Tibial nerve (tissue), 4 donors: ENCODE measurements at regions not wholly inside any gene's neighbourhood (a gene's known extent, or its start where the extent isn't known, plus 50 kb on each side); places are given as distances from the start of the nearest gene placed in this dataset.

ENCODE experiments used
- DNase-seq, 2 donors: peaks; one replicate each; pipeline ENCODE4 v3.0.0-alpha.2; 2019; ENCODE audit warnings: low spot score in 2 of 2
- H3K27ac ChIP-seq, 4 donors: fragments of 200-600 bp; sonication (generic) in 3 of 4; one replicate each; pipeline ENCODE4 v1.5.1; 2017 to 2019; ENCODE audit warnings: mild to moderate bottlenecking in 1 of 4
- H3K27me3 ChIP-seq, 2 donors: fragments of 200-600 bp; sonication (generic) in 1 of 2; one replicate each; pipeline versions ENCODE4 v1.5.1 to v1.6.0; 2017 to 2019
- H3K36me3 ChIP-seq, 3 donors: fragments of 200-600 bp; sonication (generic); one replicate each; pipeline ENCODE4 v1.5.1; 2018 to 2019
- H3K4me1 ChIP-seq, 4 donors: fragments of 200-600 bp; sonication (generic) in 3 of 4; one replicate each; pipeline ENCODE4 v1.5.1; 2017 to 2019
- H3K4me3 ChIP-seq, 4 donors: fragments of 200-600 bp; sonication (generic) in 3 of 4; one replicate each; pipeline ENCODE4 v1.5.1; 2017 to 2019; ENCODE audit warnings: mild to moderate bottlenecking in 1 of 4, moderate library complexity in 1 of 4
- H3K9me3 ChIP-seq, 4 donors: fragments of 200-600 bp; sonication (generic) in 3 of 4; one replicate each; pipeline ENCODE4 v1.5.1; 2017 to 2019
- EP300 ChIP-seq, 2 donors: sonication (generic); formaldehyde crosslinking; IDR thresholded peaks; one replicate each; pipeline ENCODE4 v1.6.1; 2017; ENCODE audit warnings: antibody characterized with exemption in 2 of 2, mild to moderate bottlenecking in 1 of 2
- POLR2A ChIP-seq, 2 donors: fragments of 450-650 bp; IDR thresholded peaks; one replicate each; pipeline ENCODE4 v1.6.1; 2017; ENCODE audit warnings: antibody characterized with exemption in 2 of 2, mild to moderate bottlenecking in 2 of 2, moderate library complexity in 2 of 2
- WGBS, 2 donors: methylation state at CpG; one replicate each; pipeline ENCODE4 v1.1.5; 2018; 5-methylcytosine and 5-hydroxymethylcytosine counted together
- TF ChIP-seq, protein P1 (sequence below), 5 experiments: fragments of 200-600 bp in 3 of 5; fragments of 450-650 bp in 2 of 5; sonication (generic) in 3 of 5; IDR thresholded peaks; one replicate each; pipeline ENCODE4 v1.5.1; 2016 to 2019; ENCODE audit warnings: antibody characterized with exemption in 5 of 5, mild to moderate bottlenecking in 3 of 5, moderate library complexity in 2 of 5

DNA sequence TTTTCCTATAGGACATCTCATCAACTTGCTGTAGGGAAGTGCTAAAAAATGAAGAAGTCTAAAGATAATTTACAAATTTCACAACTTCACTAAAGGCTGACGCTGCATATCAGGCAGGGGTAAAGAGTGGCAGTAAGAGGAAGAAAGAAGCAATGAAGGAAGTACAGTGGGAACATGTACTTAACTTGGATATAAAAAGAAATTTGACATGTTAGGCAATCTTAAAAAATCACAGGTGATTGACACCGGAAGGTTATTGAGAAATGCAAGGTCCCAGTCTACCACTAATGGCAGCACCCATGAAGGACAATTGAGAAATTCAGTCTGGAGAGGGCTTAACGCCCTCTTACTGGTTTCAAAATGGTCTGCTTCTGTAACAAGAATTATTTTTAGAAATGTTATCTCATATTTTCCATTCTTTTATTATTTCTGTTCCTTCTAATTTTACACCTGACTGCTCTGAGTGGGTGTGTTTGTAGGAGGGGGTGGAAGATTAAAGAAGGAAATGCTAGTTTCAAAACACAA is 358.1 kb downstream of the KCNJ2 start:
- H3K4me3 ChIP-seq = no peak overlapping the region
- H3K4me1 ChIP-seq = no peaks in the 10 kb centered on the region
- no peak overlapping the region for H3K27ac ChIP-seq
- no peaks in the 10 kb centered on the region for H3K36me3 ChIP-seq
- TF ChIP-seq EP300 (IDR thresholded peaks at IDR 0.05) (peak in 1 of 2 donors; percentile 76), POLR2A (IDR thresholded peaks at IDR 0.05) (no peak)
- TF ChIP-seq, protein P1, sequence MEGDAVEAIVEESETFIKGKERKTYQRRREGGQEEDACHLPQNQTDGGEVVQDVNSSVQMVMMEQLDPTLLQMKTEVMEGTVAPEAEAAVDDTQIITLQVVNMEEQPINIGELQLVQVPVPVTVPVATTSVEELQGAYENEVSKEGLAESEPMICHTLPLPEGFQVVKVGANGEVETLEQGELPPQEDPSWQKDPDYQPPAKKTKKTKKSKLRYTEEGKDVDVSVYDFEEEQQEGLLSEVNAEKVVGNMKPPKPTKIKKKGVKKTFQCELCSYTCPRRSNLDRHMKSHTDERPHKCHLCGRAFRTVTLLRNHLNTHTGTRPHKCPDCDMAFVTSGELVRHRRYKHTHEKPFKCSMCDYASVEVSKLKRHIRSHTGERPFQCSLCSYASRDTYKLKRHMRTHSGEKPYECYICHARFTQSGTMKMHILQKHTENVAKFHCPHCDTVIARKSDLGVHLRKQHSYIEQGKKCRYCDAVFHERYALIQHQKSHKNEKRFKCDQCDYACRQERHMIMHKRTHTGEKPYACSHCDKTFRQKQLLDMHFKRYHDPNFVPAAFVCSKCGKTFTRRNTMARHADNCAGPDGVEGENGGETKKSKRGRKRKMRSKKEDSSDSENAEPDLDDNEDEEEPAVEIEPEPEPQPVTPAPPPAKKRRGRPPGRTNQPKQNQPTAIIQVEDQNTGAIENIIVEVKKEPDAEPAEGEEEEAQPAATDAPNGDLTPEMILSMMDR (IDR thresholded peaks at IDR 0.05) = no peak
- no peak for DNase-seq
- WGBS, 2 donors = 79 to 84% methylated on average over 3 of the region's 3 CpGs
- no peaks in the 10 kb centered on the region for H3K27me3 ChIP-seq
- H3K9me3 ChIP-seq = no peaks in the 10 kb centered on the region

DNA sequence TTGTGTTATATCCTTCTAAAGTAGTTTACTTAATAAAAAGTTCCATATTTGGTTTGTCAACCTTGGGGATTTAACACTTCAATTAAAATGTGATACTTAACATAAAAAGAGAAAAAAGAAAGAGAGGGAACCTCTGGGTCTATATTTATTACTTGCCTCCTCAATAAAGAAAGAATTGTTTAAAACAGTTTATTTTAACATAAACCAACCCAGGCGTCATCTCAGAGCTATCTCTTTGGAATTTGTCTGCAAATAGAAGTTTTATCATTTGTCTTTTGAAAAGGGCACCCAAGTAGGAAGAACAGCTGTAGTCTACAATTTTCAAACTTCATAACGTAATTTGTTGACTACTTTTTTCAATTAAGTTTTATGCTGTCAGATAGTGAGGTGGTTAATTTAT is 364.1 kb downstream of the KCNJ2 start:
- WGBS, 2 donors = 46 to 48% methylated on average over 2 of the region's 2 CpGs

DNA sequence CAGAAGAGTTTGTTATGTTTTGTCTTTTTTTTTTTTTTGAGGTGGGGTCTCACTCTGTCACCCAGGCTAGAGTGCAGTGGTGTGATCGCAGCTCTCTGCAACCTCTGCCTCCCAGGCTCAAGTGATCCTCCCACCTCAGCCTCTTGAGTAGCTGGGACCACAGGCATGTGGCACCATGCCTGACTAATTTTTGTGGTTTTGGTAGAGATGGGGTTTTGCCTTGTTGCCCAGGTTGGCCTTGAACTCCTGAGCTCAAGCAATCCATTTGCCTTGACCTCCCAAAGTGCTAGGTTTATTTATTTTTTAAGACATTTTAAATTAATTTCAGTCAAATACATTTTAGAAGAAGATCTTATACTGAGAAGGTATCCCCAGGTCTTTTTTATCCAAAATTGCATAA is 366.7 kb downstream of the KCNJ2 start:
- TF ChIP-seq, protein P1 (IDR thresholded peaks at IDR 0.05) = no peak
- TF ChIP-seq POLR2A (IDR thresholded peaks at IDR 0.05) (no peak), EP300 (IDR thresholded peaks at IDR 0.05) (no peak)
- 88 to 94% methylated on average over 1 of the region's 1 CpG for WGBS, 2 donors
- no peak for DNase-seq
- no peak overlapping the region for H3K27ac ChIP-seq
- H3K4me1 ChIP-seq = no peaks in the 10 kb centered on the region
- no peaks in the 10 kb centered on the region for H3K36me3 ChIP-seq
- H3K4me3 ChIP-seq = no peak overlapping the region
- no peaks in the 10 kb centered on the region for H3K27me3 ChIP-seq
- H3K9me3 ChIP-seq = no peaks in the 10 kb centered on the region

More for the DNA sequence above, 364.1 kb downstream of the KCNJ2 start:
- no peaks in the 10 kb centered on the region for H3K9me3 ChIP-seq
- no peaks in the 10 kb centered on the region for H3K27me3 ChIP-seq
- H3K4me3 ChIP-seq = no peak overlapping the region
- H3K27ac ChIP-seq = no peak overlapping the region
- no peak for DNase-seq
- no peaks in the 10 kb centered on the region for H3K4me1 ChIP-seq
- TF ChIP-seq EP300 (IDR thresholded peaks at IDR 0.05) = no peak
- TF ChIP-seq POLR2A (IDR thresholded peaks at IDR 0.05) = no peak
- TF ChIP-seq, protein P1 (IDR thresholded peaks at IDR 0.05) = no peak
- H3K36me3 ChIP-seq = no peaks in the 10 kb centered on the region

DNA sequence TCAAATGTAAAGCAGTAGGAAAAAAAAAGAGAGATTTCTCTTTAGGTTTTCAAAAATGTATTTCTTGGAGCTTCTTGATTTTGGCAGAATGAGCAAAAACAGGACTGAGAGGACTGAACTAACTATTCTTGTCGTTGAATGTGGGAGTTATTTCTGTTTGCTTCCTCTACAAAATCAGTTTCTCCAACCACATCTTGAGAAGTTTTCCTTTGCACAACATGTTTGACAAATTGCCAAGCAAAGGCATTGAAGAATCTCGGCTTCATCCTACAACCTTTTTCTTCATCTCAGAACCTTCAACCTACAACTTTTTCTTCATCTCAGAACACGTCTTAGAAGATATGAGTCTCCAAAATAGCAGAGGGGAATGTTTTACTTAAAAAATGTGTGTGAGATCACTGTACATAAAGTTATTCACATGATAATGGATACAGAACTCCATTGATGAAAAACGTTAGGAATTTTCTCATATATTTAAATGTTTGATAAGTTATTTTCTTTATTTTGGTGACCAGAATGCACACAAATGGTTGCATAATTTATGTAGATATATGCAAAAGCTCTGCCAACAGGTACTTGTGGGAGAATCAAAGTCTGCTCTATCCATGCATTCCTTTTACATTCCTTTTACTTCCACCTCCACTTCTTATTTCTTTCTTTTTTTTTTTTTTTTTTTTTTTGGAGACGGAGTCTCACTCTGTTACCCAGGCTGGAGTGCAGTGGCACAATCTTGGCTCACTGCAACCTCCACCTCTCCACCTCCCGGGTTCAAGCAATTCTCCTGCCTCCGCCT is 370.0 kb downstream of the KCNJ2 start:
- Histone ChIP-seq H3K4me3 (no peak overlapping the region), H3K27ac (no peak overlapping the region), H3K9me3 (no peaks in the 10 kb centered on the region), H3K27me3 (no peaks in the 10 kb centered on the region), H3K4me1 (no peaks in the 10 kb centered on the region), H3K36me3 (no peaks in the 10 kb centered on the region)
- TF ChIP-seq, protein P1 (IDR thresholded peaks at IDR 0.05) = no peak
- TF ChIP-seq EP300 (IDR thresholded peaks at IDR 0.05) (no peak), POLR2A (IDR thresholded peaks at IDR 0.05) (no peak)
- no peak for DNase-seq
- 46 to 50% methylated on average over 7 of the region's 7 CpGs for WGBS, 2 donors

GRCh38 chr17:70542876-70543275 is 373.5 kb downstream of the KCNJ2 start:
- WGBS, 2 donors = 79 to 82% methylated on average over 4 of the region's 4 CpGs
- no peak for DNase-seq

More at GRCh38 chr17:70542876-70543275, 373.5 kb downstream of the KCNJ2 start:
- Histone ChIP-seq H3K4me3 (no peak overlapping the region), H3K36me3 (no peaks in the 10 kb centered on the region), H3K4me1 (no peaks in the 10 kb centered on the region), H3K27ac (no peak overlapping the region), H3K27me3 (no peaks in the 10 kb centered on the region), H3K9me3 (no peaks in the 10 kb centered on the region)
- TF ChIP-seq POLR2A (IDR thresholded peaks at IDR 0.05) (no peak), EP300 (IDR thresholded peaks at IDR 0.05) (no peak)
- TF ChIP-seq, protein P1 (IDR thresholded peaks at IDR 0.05) = no peak
